K562 (cell line): ENCODE measurements at regions not wholly inside any gene's neighbourhood (a gene's known extent, or its start where the extent isn't known, plus 50 kb on each side); places are given as distances from the start of the nearest gene placed in this dataset.

ENCODE experiments used
- ATAC-seq: fragments of 200-7000 bp; cut with Tn5 transposase; 3 replicates; pipeline ENCODE4 v1.9.1; 2020; ENCODE audit warnings: moderate library complexity
- BruUV-seq: library from RNA; stranded (reverse); fragments of 400-500 nt; replicated peaks from 2 replicates; lab custom pipeline; 2021; lab: Mats Ljungman, UMichigan
- CTCF ChIA-PET: fragments of 300-600 bp; formaldehyde crosslinking; extraction: SDS; loops from one replicate; lab custom pipeline; 2021; ENCODE audit warnings: low intra/inter-chr PET ratio; lab: Yijun Ruan, JAX
- POLR2A ChIA-PET: fragments of 300-600, 350-650 bp; sonication (Branson Sonifier 250); formaldehyde crosslinking; extraction: SDS; loops from one replicate; lab custom pipeline; 2021; ENCODE audit warnings: antibody characterized with exemption, inconsistent platforms; lab: Yijun Ruan, JAX
- DNase-seq, 4 experiments: peaks; one replicate each; pipeline versions ENCODE4 v3.0.0 to v3.0.0-alpha.2; 2011 to 2018; ENCODE audit warnings: low spot score in 3 of 4, mixed read lengths in 3 of 4; ENCODE audit errors: extremely low read depth in 1 of 4
- FAIRE-seq: peaks from 2 replicates; lab custom pipeline; 2011; peaks lifted over from hg19 to GRCh38; lab: Jason Lieb, UNC
- H2AFZ ChIP-seq: 2 replicates; pipeline ENCODE4 v1.6.0; 2011; ENCODE audit warnings: low read depth, low read length, control low read depth, inconsistent platforms
- H3K27ac ChIP-seq: fragments of 200-600 bp; 3 replicates; pipeline ENCODE4 v1.8.0; 2011; ENCODE audit warnings: low read depth, mild to moderate bottlenecking, control low read depth, inconsistent platforms, low read length, moderate library complexity, mixed read lengths; ENCODE audit errors: extremely low read depth
- H3K27me3 ChIP-seq, 2 experiments: fragments of 300-600 bp in 1 of 2; 2 replicates in 1 of 2; 3 replicates in 1 of 2; pipeline versions ENCODE4 v1.6.0 to v1.8.0; 2011; ENCODE audit warnings: inconsistent platforms in 2 of 2, low read length in 2 of 2, mild to moderate bottlenecking in 1 of 2, mixed read lengths in 1 of 2, moderate library complexity in 1 of 2; ENCODE audit not compliant: control insufficient read depth in 2 of 2, insufficient read depth in 2 of 2
- H3K36me3 ChIP-seq: fragments of 300-600 bp; 3 replicates; pipeline ENCODE4 v1.8.0; 2011; ENCODE audit warnings: mild to moderate bottlenecking, low read length, inconsistent platforms; ENCODE audit not compliant: control insufficient read depth, insufficient read depth
- H3K4me1 ChIP-seq, 2 experiments: fragments of 200-600 bp in 1 of 2; replicated peaks in 1 of 2; 2 replicates in 1 of 2; 3 replicates in 1 of 2; pipeline versions ENCODE4 v1.5.1 to v1.8.0; 2011; ENCODE audit warnings: inconsistent platforms in 2 of 2, low read length in 2 of 2, mild to moderate bottlenecking in 1 of 2, mixed read lengths in 1 of 2, moderate library complexity in 1 of 2; ENCODE audit not compliant: control insufficient read depth in 2 of 2, insufficient read depth in 2 of 2
- H3K4me2 ChIP-seq: 2 replicates; pipeline ENCODE4 v1.6.1; 2011; ENCODE audit warnings: low read length, control low read depth, inconsistent platforms, mixed read lengths; ENCODE audit not compliant: insufficient read depth
- H3K4me3 ChIP-seq: fragments of 200-600 bp; sonication (generic), shearing (Covaris generic); 2 replicates; pipeline ENCODE4 v1.5.1; 2016; ENCODE audit warnings: control low read depth, inconsistent platforms
- H3K79me2 ChIP-seq: fragments of 200-600 bp; 3 replicates; pipeline ENCODE4 v1.8.0; 2011; ENCODE audit warnings: low read length, inconsistent platforms; ENCODE audit not compliant: control insufficient read depth, insufficient read depth
- H3K9ac ChIP-seq, 2 experiments: 2 replicates each; pipeline versions ENCODE4 v1.6.0 to v1.6.1; 2011; ENCODE audit warnings: low read depth in 2 of 2, low read length in 2 of 2, control low read depth in 1 of 2, inconsistent platforms in 1 of 2, mild to moderate bottlenecking in 1 of 2, mixed read lengths in 1 of 2; ENCODE audit not compliant: insufficient read depth in 1 of 2
- H3K9me1 ChIP-seq: one replicate; pipeline ENCODE4 v1.6.0; 2011; ENCODE audit warnings: inconsistent platforms, mild to moderate bottlenecking, low read length, moderate library complexity; ENCODE audit not compliant: control insufficient read depth, insufficient read depth
- H3K9me3 ChIP-seq: replicated peaks from 2 replicates; pipeline ENCODE4 v1.5.1; 2011; ENCODE audit warnings: low read depth, low read length, inconsistent platforms; ENCODE audit not compliant: control insufficient read depth, insufficient read depth
- H4K20me1 ChIP-seq: replicated peaks from 2 replicates; pipeline ENCODE4 v1.6.1; 2011; ENCODE audit warnings: low read length, inconsistent platforms, mixed read lengths; ENCODE audit not compliant: control insufficient read depth, insufficient read depth
- FOXA3 ChIP-seq, 2 experiments: fragments of 450-650 bp in 1 of 2; sonication (generic) in 1 of 2; formaldehyde crosslinking; IDR thresholded peaks in 1 of 2; conservative IDR thresholded peaks in 1 of 2; 2 replicates each; pipeline versions ENCODE4 v1.4.0 to v1.8.0; 2020 to 2022; ENCODE audit warnings: mild to moderate bottlenecking in 2 of 2, missing genetic modification reagents in 1 of 2
- MEF2D ChIP-seq: conservative IDR thresholded peaks from 2 replicates; pipeline ENCODE4 v1.6.1; 2016; ENCODE audit warnings: low read depth, missing genetic modification characterization, missing compliant biosample characterization
- NEUROD1 ChIP-seq: fragments of 150-350 bp; IDR thresholded peaks from 2 replicates; pipeline ENCODE4 v1.6.1; 2014; ENCODE audit warnings: borderline replicate concordance, low read length, low read depth; ENCODE audit not compliant: partially characterized antibody
- RBM34 ChIP-seq: fragments of 200-400 bp; formaldehyde crosslinking; IDR thresholded peaks from 2 replicates; pipeline ENCODE4 v1.6.1; 2018; ENCODE audit warnings: low read length, borderline replicate concordance; ENCODE audit not compliant: insufficient read depth
- SAFB2 ChIP-seq: fragments of 200-400 bp; formaldehyde crosslinking; IDR thresholded peaks from 2 replicates; pipeline ENCODE4 v1.6.1; 2018; ENCODE audit warnings: borderline replicate concordance, low read length, low read depth, moderate library complexity; ENCODE audit not compliant: severe bottlenecking
- ZKSCAN1 ChIP-seq: fragments of 150-350 bp; IDR thresholded peaks from 2 replicates; pipeline ENCODE4 v1.6.1; 2016; ENCODE audit warnings: low read depth, low read length
- ZNF124 ChIP-seq: sonication (generic); formaldehyde crosslinking; IDR thresholded peaks from 2 replicates; pipeline ENCODE4 v1.8.1; 2022; ENCODE audit warnings: missing genetic modification reagents
- ZNF212 ChIP-seq: fragments of 450-650 bp; formaldehyde crosslinking; IDR thresholded peaks from 2 replicates; pipeline ENCODE4 v1.4.0; 2020; ENCODE audit warnings: mild to moderate bottlenecking
- ZNF77 ChIP-seq: fragments of 250-450 bp; sonication (Bioruptor Pico); IDR thresholded peaks from 2 replicates; pipeline ENCODE4 v1.5.0; 2020
- ZZZ3 ChIP-seq: fragments of 450-650 bp; IDR thresholded peaks from 2 replicates; pipeline ENCODE4 v1.6.1; 2016; ENCODE audit warnings: antibody characterized with exemption, mild to moderate bottlenecking, moderate library complexity
- WGBS: fragments of 100-300 bp; shearing (Covaris generic); methylation state at CpG from one replicate; pipeline ENCODE4 v1.1.6; 2016; ENCODE audit warnings: low coverage, mixed read lengths; ENCODE audit not compliant: insufficient coverage; ENCODE audit errors: missing lambda C conversion rate; 5-methylcytosine and 5-hydroxymethylcytosine counted together
- in situ Hi-C: fragments of 300-500 bp; cut with MboI; formaldehyde crosslinking; loops from 4 replicates; pipeline ENCODE4 v1.15.0; 2018; ENCODE audit warnings: inconsistent platforms, mixed read lengths
- intact Hi-C: fragments of 100-400 bp; cut with micrococcal nuclease; formaldehyde crosslinking; loops from 2 replicates; pipeline ENCODE4 v1.14.2; 2022
- TF ChIP-seq, protein P1 (sequence below): IDR thresholded peaks from 3 replicates; pipeline ENCODE4 v1.6.1; 2011; ENCODE audit warnings: borderline replicate concordance, mild to moderate bottlenecking; ENCODE audit not compliant: insufficient read length, insufficient read depth
- TF ChIP-seq, protein P2 (sequence below): fragments of 450-650 bp; conservative IDR thresholded peaks from 2 replicates; pipeline ENCODE4 v1.6.1; 2016; ENCODE audit warnings: missing genetic modification characterization, low read depth, mild to moderate bottlenecking, control low read depth, missing compliant biosample characterization
- TF ChIP-seq, protein P3 (sequence below), 2 experiments: fragments of 450-650 bp; IDR thresholded peaks; 2 replicates each; pipeline ENCODE4 v1.6.1; 2016

DNA sequence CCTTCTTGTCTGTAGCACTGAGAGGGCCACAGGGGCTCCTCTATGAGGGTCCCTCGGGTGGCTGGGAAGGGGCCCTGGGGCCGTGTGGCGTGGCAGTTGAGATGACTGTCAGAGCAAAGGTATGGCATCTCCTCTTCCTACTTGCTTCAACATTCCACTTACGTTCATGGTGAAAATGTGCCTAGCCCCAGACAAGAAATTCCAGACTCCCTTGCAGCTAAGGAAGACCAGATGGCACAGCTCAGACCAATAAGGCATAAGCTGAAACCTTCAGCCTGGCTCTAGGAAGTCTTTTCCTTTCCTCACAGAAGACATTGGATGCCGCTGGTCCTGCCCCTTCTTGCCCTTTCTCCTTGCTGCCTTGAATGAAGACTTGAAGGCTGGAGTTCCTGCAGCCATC is 57.4 kb downstream of the ZNF503 start:
- H3K9ac ChIP-seq = no peak overlapping the region
- ChIA-PET POLR2A (interaction anchor here (1.5 kb wide), 1 partner anchor 10 kb away, joined by 5 read pairs; no protein-coding TSS in a partner anchor), CTCF (no interaction called here)
- H3K9me3 ChIP-seq = no peaks in the 10 kb centered on the region
- no TSS peak for BruUV-seq
- no peaks in the 10 kb centered on the region for H4K20me1 ChIP-seq
- no peaks in the 10 kb centered on the region for H3K79me2 ChIP-seq
- DNase-seq = peak in 1 of 4 experiments; percentile 4
- 1% methylated on average over 5 of the region's 5 CpGs for WGBS
- H3K4me2 ChIP-seq = no peak overlapping the region
- in situ Hi-C loops = no loop called here
- peaks cover 0 to 29% of the 10 kb centered on the region in 2 experiments; a peak in 4 of 5 replicates for H3K27me3 ChIP-seq
- H3K27ac ChIP-seq = no peak overlapping the region
- intact Hi-C loops = no loop called here
- no peak overlapping the region for H3K4me3 ChIP-seq
- no peaks in the 10 kb centered on the region for H3K4me1 ChIP-seq
- H2AFZ ChIP-seq = no peak overlapping the region
- H3K36me3 ChIP-seq = no peaks in the 10 kb centered on the region
- no peak for FAIRE-seq
- H3K9me1 ChIP-seq = no peaks in the 10 kb centered on the region
- TF ChIP-seq SAFB2 = no peak
- TF ChIP-seq, protein P1, sequence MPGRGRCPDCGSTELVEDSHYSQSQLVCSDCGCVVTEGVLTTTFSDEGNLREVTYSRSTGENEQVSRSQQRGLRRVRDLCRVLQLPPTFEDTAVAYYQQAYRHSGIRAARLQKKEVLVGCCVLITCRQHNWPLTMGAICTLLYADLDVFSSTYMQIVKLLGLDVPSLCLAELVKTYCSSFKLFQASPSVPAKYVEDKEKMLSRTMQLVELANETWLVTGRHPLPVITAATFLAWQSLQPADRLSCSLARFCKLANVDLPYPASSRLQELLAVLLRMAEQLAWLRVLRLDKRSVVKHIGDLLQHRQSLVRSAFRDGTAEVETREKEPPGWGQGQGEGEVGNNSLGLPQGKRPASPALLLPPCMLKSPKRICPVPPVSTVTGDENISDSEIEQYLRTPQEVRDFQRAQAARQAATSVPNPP = no peak
- TF ChIP-seq MEF2D (tag) = no peak
- no peak for TF ChIP-seq NEUROD1
- no peak for TF ChIP-seq ZKSCAN1
- TF ChIP-seq ZNF212 (CRISPR knock-in tag) = no peak
- TF ChIP-seq, protein P2, sequence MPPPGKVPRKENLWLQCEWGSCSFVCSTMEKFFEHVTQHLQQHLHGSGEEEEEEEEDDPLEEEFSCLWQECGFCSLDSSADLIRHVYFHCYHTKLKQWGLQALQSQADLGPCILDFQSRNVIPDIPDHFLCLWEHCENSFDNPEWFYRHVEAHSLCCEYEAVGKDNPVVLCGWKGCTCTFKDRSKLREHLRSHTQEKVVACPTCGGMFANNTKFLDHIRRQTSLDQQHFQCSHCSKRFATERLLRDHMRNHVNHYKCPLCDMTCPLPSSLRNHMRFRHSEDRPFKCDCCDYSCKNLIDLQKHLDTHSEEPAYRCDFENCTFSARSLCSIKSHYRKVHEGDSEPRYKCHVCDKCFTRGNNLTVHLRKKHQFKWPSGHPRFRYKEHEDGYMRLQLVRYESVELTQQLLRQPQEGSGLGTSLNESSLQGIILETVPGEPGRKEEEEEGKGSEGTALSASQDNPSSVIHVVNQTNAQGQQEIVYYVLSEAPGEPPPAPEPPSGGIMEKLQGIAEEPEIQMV (tag) = no peak
- TF ChIP-seq, protein P3, sequence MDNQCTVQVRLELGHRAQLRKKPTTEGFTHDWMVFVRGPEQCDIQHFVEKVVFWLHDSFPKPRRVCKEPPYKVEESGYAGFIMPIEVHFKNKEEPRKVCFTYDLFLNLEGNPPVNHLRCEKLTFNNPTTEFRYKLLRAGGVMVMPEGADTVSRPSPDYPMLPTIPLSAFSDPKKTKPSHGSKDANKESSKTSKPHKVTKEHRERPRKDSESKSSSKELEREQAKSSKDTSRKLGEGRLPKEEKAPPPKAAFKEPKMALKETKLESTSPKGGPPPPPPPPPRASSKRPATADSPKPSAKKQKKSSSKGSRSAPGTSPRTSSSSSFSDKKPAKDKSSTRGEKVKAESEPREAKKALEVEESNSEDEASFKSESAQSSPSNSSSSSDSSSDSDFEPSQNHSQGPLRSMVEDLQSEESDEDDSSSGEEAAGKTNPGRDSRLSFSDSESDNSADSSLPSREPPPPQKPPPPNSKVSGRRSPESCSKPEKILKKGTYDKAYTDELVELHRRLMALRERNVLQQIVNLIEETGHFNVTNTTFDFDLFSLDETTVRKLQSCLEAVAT (IDR thresholded peaks at IDR 0.05) = no peak
- no peak for TF ChIP-seq FOXA3 (CRISPR knock-in tag; conservative IDR thresholded peaks at IDR 0.05 in 1 of 2, IDR thresholded peaks at IDR 0.05 in 1 of 2)
- no peak for TF ChIP-seq ZZZ3
- TF ChIP-seq ZNF77 (CRISPR knock-in tag) = no peak
- TF ChIP-seq RBM34 = no peak
- no peak for TF ChIP-seq ZNF124
- ATAC-seq = no peak
